DOHH2 (cell line): ENCODE measurements at regions not wholly inside any gene's neighbourhood (a gene's known extent, or its start where the extent isn't known, plus 50 kb on each side); places are given as distances from the start of the nearest gene placed in this dataset.

ENCODE experiments used
- EZH2phosphoT487 ChIP-seq: fragments of 200-600 bp; sonication (generic); IDR thresholded peaks from 2 replicates; pipeline ENCODE4 v1.6.1; 2017; ENCODE audit warnings: borderline replicate concordance, mild to moderate bottlenecking, antibody characterized with exemption, low read length, moderate library complexity, mixed read lengths
- TF ChIP-seq, protein P1 (sequence below): fragments of 200-600 bp; sonication (generic); IDR thresholded peaks from one replicate; pipeline ENCODE4 v1.5.1; 2014; ENCODE audit warnings: antibody characterized with exemption, mild to moderate bottlenecking, low read depth, low read length; ENCODE audit not compliant: poor library complexity, severe bottlenecking

DNA sequence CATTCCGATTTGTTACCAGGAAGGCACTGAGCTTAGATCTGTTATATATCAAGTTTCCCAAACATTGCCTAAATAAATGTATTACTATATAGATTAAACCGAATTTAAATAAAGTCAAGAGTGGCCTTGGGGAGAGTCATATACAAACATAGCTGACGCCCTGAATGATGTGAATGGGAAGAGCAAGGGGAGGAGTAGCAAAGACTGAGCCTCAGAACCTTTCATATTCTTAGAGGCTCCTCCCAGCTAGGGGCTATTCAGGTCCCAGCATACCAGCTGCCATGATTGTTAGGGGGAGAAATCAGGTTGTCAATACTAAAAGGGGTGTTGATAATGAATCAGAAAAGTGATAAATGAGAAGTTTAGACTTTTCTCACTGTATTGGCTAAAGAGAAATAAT, 64.7 kb upstream of the ITGB1 start:
- TF ChIP-seq, protein P1, sequence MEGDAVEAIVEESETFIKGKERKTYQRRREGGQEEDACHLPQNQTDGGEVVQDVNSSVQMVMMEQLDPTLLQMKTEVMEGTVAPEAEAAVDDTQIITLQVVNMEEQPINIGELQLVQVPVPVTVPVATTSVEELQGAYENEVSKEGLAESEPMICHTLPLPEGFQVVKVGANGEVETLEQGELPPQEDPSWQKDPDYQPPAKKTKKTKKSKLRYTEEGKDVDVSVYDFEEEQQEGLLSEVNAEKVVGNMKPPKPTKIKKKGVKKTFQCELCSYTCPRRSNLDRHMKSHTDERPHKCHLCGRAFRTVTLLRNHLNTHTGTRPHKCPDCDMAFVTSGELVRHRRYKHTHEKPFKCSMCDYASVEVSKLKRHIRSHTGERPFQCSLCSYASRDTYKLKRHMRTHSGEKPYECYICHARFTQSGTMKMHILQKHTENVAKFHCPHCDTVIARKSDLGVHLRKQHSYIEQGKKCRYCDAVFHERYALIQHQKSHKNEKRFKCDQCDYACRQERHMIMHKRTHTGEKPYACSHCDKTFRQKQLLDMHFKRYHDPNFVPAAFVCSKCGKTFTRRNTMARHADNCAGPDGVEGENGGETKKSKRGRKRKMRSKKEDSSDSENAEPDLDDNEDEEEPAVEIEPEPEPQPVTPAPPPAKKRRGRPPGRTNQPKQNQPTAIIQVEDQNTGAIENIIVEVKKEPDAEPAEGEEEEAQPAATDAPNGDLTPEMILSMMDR, result no peak
- TF ChIP-seq EZH2phosphoT487, result no peak
